ENCODE measurements at regions not wholly inside any gene's neighbourhood (a gene's known extent, or its start where the extent isn't known, plus 50 kb on each side); places are given as distances from the start of the nearest gene placed in this dataset.

GRCh38 chr3:5531039-5531438, 343.5 kb downstream of the EDEM1 start:
- intact Hi-C loops (cut with micrococcal nuclease) = no loop called here

- intact Hi-C loops (cut with micrococcal nuclease) = no loop called here
These were observed 344.3 kb downstream of the EDEM1 start for GRCh38 chr3:5531741-5532290.

- intact Hi-C loops (cut with micrococcal nuclease) = no loop called here
These were observed 353.0 kb downstream of the EDEM1 start for GRCh38 chr3:5540532-5540931.

- intact Hi-C loops (cut with micrococcal nuclease) = no loop called here
These were observed 355.0 kb downstream of the EDEM1 start for GRCh38 chr3:5542472-5542871.

- intact Hi-C loops (cut with micrococcal nuclease) = no loop called here
These were observed 355.5 kb downstream of the EDEM1 start for GRCh38 chr3:5543047-5543446.

GRCh38 chr3:5545719-5546118, 358.2 kb downstream of the EDEM1 start:
- intact Hi-C loops (cut with micrococcal nuclease) = no loop called here

- intact Hi-C loops (cut with micrococcal nuclease) = no loop called here
These were observed 365.7 kb downstream of the EDEM1 start for GRCh38 chr3:5553203-5553602.

- intact Hi-C loops (cut with micrococcal nuclease) = no loop called here
These were observed 366.8 kb downstream of the EDEM1 start for GRCh38 chr3:5554245-5554747.

GRCh38 chr3:5560199-5560598, 372.7 kb downstream of the EDEM1 start:
- intact Hi-C loops (cut with micrococcal nuclease) = no loop called here

- intact Hi-C loops (cut with micrococcal nuclease) = no loop called here
These were observed 376.2 kb downstream of the EDEM1 start for GRCh38 chr3:5563537-5564277.

GRCh38 chr3:5564278-5564666, 376.8 kb downstream of the EDEM1 start:
- intact Hi-C loops (cut with micrococcal nuclease) = no loop called here

- intact Hi-C loops (cut with micrococcal nuclease) = no loop called here
These were observed 377.5 kb downstream of the EDEM1 start for GRCh38 chr3:5565026-5565425.

GRCh38 chr3:5567113-5567512, 379.6 kb downstream of the EDEM1 start:
- intact Hi-C loops (cut with micrococcal nuclease) = no loop called here

- intact Hi-C loops (cut with micrococcal nuclease) = no loop called here
These were observed 380.9 kb downstream of the EDEM1 start for GRCh38 chr3:5568451-5568850.

- intact Hi-C loops (cut with micrococcal nuclease) = no loop called here
These were observed 381.6 kb downstream of the EDEM1 start for GRCh38 chr3:5569152-5569551.

GRCh38 chr3:5572168-5572567, 384.7 kb downstream of the EDEM1 start:
- intact Hi-C loops (cut with micrococcal nuclease) = no loop called here

- intact Hi-C loops (cut with micrococcal nuclease) = no loop called here
These were observed 388.9 kb downstream of the EDEM1 start for GRCh38 chr3:5576277-5577011.

- intact Hi-C loops (cut with micrococcal nuclease) = no loop called here
These were observed 391.7 kb downstream of the EDEM1 start for GRCh38 chr3:5579139-5579602.

GRCh38 chr3:5579946-5580345, 392.4 kb downstream of the EDEM1 start:
- intact Hi-C loops (cut with micrococcal nuclease) = no loop called here

GRCh38 chr3:5580826-5581225, 393.3 kb downstream of the EDEM1 start:
- intact Hi-C loops (cut with micrococcal nuclease) = no loop called here

- intact Hi-C loops (cut with micrococcal nuclease) = no loop called here
These were observed 394.2 kb downstream of the EDEM1 start for GRCh38 chr3:5581743-5582142.

GRCh38 chr3:5583920-5584319, 396.4 kb downstream of the EDEM1 start:
- intact Hi-C loops (cut with micrococcal nuclease) = no loop called here
